T1000 (cell line): ENCODE measurements at regions not wholly inside any gene's neighbourhood (a gene's known extent, or its start where the extent isn't known, plus 50 kb on each side); places are given as distances from the start of the nearest gene placed in this dataset.

ENCODE experiments used
- DNase-seq: peaks from one replicate; lab custom pipeline; 2025; ENCODE audit warnings: mixed read lengths; lab: John Stamatoyannopoulos, UW

DNA sequence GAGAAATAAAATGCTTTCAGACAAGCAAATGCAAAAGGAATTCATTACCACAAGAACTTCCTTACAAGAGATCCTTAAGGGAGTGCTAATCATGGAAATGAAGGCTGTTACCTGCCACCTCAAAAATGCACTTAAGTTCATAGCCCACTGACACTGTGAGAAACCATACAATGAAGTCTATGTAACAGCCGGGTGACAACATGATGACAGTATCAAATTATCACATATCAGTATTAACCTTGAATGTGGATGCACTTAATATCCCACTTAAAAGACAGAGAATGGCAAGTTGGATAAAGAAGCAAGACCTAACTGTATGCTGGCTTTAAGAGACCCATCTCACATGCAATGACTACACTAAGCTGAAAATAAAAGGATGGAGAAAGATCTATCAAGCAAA, 403.4 kb upstream of the MC4R start:
- DNase-seq: no peak

DNA sequence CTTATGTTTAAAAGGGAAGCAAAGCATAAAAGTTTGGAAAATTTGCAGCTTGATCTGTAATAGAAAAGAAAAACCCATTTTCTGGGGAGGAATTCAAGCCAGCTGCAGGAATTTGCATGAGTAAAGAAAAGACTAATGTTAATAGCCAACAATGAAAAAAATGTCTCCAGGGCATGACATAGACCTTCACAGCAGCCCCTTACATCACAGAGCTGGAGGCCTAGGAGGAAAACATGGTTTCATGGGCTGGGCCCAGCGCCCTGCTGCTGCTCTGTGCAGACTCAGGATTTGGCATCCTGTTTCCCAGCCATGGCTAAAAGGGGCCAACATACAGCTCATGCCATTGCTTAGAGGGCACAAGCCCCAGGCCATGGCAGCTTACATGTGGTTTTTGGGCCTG, 411.6 kb upstream of the MC4R start:
- no peak for DNase-seq

- no peak for DNase-seq
These were observed 422.2 kb upstream of the MC4R start for GRCh38 chr18:60794802-60795201.

- DNase-seq: no peak
These were observed 431.8 kb upstream of the MC4R start for GRCh38 chr18:60804415-60804814.

DNA sequence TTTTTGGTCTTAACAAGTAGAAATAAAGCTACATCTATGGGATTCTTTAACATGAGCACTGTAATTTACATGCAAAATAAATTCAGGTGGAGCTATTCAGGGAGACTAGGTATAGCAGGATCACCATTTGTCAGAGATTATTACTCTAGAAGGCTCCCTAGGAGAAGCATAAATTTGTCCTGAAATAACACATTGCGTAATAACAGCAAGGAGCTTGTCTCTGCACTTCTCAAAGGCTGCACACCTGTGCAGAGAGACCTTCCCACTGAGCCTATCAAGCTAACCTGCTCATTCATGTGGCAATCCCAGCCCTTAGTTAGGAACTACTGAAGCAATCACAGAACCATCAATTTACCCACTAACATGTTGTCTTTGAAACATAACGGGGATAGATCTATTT, 437.4 kb upstream of the MC4R start:
- no peak for DNase-seq

GRCh38 chr18:60812921-60813320, 440.3 kb upstream of the MC4R start:
- DNase-seq: no peak

DNA sequence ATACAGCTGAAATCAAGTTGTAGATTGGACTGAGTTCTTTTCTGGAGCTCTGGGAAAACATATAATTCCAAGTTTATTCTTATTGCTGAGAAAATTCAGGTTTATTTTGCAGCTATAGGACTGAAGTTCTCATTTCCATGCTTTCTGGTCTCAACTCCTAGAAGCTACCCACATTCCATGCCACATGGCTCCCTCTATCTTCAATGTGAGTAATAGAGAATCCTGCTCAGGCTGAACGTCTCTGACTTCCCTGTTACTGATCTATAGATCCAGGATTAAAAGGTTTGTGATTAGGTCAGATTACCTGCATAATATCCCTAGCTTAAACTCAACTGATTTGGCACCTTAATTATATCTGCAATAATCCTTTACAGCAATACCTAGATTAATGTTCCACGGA, 453.8 kb upstream of the MC4R start:
- no peak for DNase-seq

DNA sequence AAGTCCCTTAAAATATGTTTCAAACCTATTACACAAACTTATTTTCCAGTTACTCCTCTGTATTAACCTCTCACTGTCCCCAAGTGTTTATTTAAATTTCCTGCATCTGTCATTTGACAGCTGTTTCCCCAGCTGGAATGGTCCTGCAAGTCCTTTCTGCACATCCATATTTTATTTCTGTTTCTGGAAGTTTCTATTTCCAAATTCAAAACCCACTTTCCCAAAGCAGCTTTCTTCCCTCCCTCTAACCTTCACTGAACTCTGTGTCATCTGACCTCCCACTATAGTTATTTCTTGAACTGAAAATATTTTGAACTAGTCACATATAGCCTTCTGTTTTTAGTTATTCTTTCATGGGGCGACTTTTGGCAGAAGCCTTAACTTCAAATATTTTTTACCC, 459.4 kb upstream of the MC4R start:
- no peak for DNase-seq

DNA sequence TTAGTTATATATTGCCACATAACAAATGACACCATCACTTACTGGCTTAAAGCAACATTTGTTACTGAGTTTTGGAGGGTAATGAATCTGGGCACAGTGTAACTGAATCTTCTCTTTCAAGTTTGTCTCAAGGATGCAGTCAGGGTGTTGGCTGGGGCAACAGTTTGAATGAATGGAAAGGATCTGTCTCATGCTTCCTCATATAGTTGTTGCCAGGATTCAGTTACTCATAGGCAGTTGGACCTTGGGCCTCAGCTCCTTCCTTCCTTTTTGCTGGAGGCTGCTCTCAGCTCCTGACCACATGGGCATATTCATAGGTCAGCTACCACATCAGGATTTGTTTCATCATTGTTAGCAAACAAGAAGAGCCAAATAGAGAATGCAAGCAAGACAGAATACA, 466.1 kb upstream of the MC4R start:
- DNase-seq: no peak

- DNase-seq: no peak
These were observed 473.8 kb upstream of the MC4R start for GRCh38 chr18:60846396-60846795.

GRCh38 chr18:60847517-60847916, 474.9 kb upstream of the MC4R start:
- DNase-seq: no peak

- DNase-seq: no peak
These were observed 471.7 kb upstream of the CDH20 start for GRCh38 chr18:60861575-60861974.

- no peak for DNase-seq
These were observed 470.2 kb upstream of the CDH20 start for GRCh38 chr18:60862988-60863387.

DNA sequence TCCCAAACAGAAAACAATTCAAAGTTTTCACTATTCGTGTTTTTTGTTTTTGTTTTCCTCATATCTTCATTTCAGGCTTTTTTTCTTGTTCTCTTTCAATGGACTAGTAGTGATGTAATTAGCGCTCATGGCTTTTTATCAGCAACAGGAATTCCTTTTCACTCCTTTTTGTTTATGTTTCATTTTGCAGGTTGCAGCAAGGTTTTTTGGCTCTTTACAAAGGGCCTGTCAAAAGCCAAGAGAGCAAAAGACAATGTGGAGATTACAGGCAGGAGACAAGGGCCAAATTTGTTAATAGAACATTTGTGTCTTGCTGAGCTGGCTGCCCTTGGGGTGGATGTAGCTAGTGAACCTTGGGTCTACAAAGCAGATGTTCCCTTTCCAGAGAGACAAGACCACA, 467.4 kb upstream of the CDH20 start:
- no peak for DNase-seq

DNA sequence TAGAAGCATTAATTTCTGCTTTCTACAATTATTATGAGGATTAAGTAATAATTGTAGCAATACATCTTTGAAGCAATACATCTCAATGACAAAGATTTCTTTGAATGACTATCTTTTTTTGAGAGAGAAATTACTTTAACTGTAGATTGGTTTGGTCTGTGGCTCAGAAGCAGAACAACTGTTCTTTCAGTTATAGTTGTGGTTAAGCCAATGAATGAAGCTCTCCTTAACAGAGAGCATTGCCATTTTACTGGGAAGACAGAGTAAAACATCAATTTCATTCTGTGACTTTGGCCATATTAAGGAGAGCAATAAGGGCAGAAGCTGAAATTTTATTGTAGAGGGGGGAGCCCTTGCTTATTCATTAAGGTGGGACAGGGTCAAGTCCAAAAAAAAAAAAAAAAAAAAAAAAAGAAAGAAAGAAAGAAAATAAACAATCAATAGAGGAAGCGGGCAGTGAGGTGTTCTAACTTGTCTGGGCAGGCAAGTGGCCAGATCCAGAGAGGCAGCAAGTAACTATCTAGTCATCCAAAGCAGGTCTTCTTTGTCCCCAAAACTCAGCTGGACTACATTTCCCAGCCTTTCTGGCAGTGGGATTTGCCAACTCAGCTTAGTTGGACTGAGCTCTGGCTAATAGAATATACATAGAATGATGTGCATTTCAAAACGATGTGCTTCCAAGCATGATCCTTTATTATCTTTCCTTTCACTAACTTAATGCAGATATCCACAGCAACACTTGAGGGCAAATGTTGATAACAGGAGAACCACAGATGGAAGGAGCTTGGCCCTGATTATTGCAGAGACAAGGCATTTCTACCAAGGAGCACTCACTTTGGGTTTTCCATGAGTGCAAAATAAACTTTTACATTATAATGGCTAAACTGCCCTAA, 462.7 kb upstream of the CDH20 start:
- no peak for DNase-seq

DNA sequence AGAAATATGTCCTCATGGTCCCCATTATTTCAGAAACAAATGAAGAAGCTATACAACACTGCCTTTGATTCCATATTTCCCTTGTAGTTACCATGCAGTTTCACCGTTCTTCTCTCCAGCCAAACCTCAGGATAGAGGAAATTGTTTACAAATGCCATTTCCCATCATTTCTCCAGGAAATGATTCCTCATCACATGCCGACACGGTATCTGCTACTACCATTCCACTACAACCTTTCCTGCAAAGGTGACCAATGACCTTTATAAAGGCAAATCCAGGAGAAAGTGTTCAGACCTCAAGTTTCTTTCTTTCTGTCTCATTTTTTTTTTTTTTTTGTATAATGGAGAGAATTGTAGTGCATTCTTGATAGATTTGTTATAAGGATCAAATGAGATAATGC, 460.8 kb upstream of the CDH20 start:
- no peak for DNase-seq

DNA sequence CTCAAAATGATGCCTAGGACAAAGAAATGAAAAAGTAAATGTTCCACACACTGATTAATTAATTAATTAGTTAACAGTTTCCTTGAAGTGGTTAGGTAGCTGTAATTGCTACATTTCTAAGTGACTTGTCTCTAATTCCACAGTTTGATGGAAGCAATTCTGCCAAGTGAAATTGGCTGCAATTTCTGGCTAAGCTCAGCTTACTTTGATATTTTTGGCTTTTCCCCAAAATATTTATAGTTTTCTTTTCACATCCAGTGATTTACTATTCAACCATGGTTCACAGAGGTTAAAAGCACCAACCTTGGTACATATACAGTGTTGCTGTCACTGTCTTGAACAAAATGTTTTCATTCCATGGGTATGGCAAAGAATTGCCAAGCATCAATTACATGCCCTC, 459.5 kb upstream of the CDH20 start:
- no peak for DNase-seq

GRCh38 chr18:60875957-60876507, 457.2 kb upstream of the CDH20 start:
- DNase-seq: no peak

- no peak for DNase-seq
These were observed 453.0 kb upstream of the CDH20 start for GRCh38 chr18:60880184-60880583.

GRCh38 chr18:60883587-60883986, 449.6 kb upstream of the CDH20 start:
- no peak for DNase-seq

- DNase-seq: no peak
These were observed 445.1 kb upstream of the CDH20 start for GRCh38 chr18:60888071-60888624.

DNA sequence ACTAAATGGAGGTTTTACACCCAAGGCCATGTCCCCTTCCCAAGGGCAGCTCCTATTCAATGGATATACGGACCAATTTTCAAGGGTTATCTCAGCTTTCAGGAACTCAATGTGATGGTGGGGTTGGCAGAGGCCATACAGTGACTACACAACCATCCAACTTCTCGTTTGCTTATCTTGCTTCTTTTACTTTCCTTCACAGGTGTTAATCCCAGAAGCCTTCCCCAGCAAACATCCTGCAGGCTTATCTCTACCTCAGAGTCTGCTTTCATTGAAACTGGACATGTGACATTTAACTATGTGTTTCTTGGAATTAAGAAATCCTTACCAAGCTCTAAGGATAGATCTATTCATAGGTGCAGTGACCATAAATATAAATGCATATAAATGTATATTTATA, 443.8 kb upstream of the CDH20 start:
- no peak for DNase-seq

- no peak for DNase-seq
These were observed 441.3 kb upstream of the CDH20 start for GRCh38 chr18:60891936-60892335.

GRCh38 chr18:60892441-60892840, 440.8 kb upstream of the CDH20 start:
- no peak for DNase-seq
